GM12801 (cell line): ENCODE measurements at regions not wholly inside any gene's neighbourhood (a gene's known extent, or its start where the extent isn't known, plus 50 kb on each side); places are given as distances from the start of the nearest gene placed in this dataset.

Source experiments
- TF ChIP-seq, protein P1 (sequence below): IDR thresholded peaks from one replicate; pipeline ENCODE4 v1.5.1; 2011; ENCODE audit warnings: control low read depth; ENCODE audit not compliant: insufficient read length; ENCODE audit errors: extremely low read depth

- TF ChIP-seq, protein P1, sequence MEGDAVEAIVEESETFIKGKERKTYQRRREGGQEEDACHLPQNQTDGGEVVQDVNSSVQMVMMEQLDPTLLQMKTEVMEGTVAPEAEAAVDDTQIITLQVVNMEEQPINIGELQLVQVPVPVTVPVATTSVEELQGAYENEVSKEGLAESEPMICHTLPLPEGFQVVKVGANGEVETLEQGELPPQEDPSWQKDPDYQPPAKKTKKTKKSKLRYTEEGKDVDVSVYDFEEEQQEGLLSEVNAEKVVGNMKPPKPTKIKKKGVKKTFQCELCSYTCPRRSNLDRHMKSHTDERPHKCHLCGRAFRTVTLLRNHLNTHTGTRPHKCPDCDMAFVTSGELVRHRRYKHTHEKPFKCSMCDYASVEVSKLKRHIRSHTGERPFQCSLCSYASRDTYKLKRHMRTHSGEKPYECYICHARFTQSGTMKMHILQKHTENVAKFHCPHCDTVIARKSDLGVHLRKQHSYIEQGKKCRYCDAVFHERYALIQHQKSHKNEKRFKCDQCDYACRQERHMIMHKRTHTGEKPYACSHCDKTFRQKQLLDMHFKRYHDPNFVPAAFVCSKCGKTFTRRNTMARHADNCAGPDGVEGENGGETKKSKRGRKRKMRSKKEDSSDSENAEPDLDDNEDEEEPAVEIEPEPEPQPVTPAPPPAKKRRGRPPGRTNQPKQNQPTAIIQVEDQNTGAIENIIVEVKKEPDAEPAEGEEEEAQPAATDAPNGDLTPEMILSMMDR: no peak
Observed at GRCh38 chr7:10343108-10343507, 630.6 kb upstream of the PHF14 start.

DNA sequence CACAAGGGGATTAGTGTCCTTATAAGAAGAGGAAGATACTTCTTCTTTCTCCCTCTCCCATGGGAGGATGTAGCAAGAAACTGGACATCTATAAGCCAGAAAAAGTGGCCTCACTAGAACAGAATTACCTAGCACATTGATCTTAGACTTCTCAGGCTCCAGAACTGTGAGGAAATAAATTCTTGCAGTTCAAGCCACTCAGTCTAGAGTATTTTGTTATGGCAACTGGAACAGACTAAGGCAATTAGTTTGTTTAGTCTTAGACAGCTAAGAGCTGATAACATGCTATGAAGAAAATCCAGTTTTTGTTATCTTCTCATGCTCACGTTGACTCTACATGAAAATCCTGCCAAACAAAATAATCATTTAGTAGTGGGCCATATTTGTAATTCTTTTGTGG, 627.6 kb upstream of the PHF14 start:
- TF ChIP-seq, protein P1: no peak

DNA sequence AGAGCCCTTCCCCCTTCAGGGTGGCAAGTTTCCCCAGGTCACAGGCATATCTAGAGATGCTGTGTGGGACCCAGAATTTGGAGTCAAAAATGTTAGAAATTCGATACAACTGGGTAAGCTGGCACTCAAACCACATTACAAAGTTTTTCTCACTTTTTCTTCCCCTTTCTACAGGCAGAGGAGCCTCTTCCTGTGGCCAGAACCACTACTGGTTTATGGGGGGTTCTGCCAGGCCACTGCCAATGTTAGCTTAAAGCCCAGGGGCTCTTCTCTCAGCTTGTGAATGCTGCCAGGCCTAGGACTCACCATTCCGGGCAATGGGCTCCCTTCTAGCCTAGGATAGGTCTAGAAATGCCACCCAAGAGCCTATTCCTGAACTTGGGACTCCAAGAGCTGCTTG, 617.9 kb upstream of the PHF14 start:
- TF ChIP-seq, protein P1: no peak

DNA sequence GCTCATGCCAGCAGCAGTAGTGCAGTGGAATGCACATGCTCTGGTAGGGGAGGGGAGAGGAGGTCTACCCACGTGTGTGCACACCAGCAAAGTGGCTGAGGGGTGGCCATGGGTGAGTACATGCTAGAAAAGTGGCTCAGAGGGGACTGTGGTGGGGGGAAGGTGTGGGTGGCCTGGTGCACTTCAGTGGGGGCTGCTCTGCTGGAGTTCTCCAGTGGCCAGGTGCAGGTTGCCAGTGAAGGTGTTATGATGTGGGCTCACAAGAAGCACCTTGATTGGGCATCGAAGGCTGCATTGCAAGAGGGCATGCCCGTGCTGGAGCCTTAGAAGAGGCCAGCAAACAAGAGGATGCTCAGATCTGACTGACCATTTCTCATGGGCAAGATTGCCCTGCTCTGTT, 613.6 kb upstream of the PHF14 start:
- TF ChIP-seq, protein P1: no peak

- TF ChIP-seq, protein P1: no peak
Observed at GRCh38 chr7:10401793-10402192, 571.9 kb upstream of the PHF14 start.

- TF ChIP-seq, protein P1: no peak
Observed at GRCh38 chr7:10412422-10413019, 561.2 kb upstream of the PHF14 start.

DNA sequence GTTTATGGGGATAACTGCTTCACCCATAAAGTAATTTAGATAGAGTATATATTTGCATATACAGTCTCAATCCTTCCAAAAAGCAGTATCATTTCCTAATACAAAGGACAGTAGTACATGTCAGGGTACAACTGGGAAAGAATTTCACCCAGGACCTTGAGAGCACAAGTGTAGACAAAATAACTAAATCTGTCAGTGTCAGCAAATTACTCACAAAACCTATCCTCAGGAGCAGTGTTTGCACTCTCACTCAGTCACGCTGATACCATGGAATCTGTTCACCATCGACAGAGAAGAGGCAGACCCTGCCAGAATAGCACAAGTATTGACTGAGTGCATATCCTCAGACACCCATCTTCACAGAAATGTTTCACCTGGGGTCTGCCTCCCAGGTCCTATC, 554.7 kb upstream of the PHF14 start:
- TF ChIP-seq, protein P1: no peak
